ENCODE measurements at regions not wholly inside any gene's neighbourhood (a gene's known extent, or its start where the extent isn't known, plus 50 kb on each side); places are given as distances from the start of the nearest gene placed in this dataset.

- TF ChIP-seq CTCF (IDR thresholded peaks at IDR 0.05) = no peak
- no peak for TF ChIP-seq POLR2A (IDR thresholded peaks at IDR 0.05)
Observed at GRCh38 chr2:152864601-152865149, 146.3 kb downstream of the ARL6IP6 start.

Data from Peyer's patch (tissue), 4 donors.